Erythroblast (primary cell): ENCODE measurements at regions not wholly inside any gene's neighbourhood (a gene's known extent, or its start where the extent isn't known, plus 50 kb on each side); places are given as distances from the start of the nearest gene placed in this dataset.

Source experiments
- GATA1 ChIP-seq: IDR thresholded peaks from 2 replicates; pipeline ENCODE4 v1.6.1; 2011; ENCODE audit warnings: low read depth, mild to moderate bottlenecking, control low read depth, low read length, moderate library complexity
- POLR2A ChIP-seq: IDR thresholded peaks from 2 replicates; pipeline ENCODE4 v1.6.1; 2011; ENCODE audit warnings: mild to moderate bottlenecking, low read length

GRCh38 chr6:77021778-77022177 is 441.5 kb downstream of the HTR1B start:
- no peak for TF ChIP-seq POLR2A
- TF ChIP-seq GATA1 = no peak
